ENCODE measurements at regions not wholly inside any gene's neighbourhood (a gene's known extent, or its start where the extent isn't known, plus 50 kb on each side); places are given as distances from the start of the nearest gene placed in this dataset.

- ATAC-seq (no peak), DNase-seq (no peak)
- no peak overlapping the region for H3K4me3 Mint-ChIP-seq
- no peak overlapping the region for H3K27ac Mint-ChIP-seq
- H3K9me3 Mint-ChIP-seq: peaks cover 16% of the 10 kb centered on the region
- no peaks in the 10 kb centered on the region for H3K4me1 Mint-ChIP-seq
- H3K36me3 Mint-ChIP-seq (ENCODE audit: low read depth): no peaks in the 10 kb centered on the region
- H3K27me3 Mint-ChIP-seq: no peaks in the 10 kb centered on the region
These were observed 1491.7 kb upstream of the RAG2 start for GRCh38 chr11:38089726-38090125.

- ATAC-seq: no peak
- Mint-ChIP-seq H3K27me3 (no peaks in the 10 kb centered on the region), H3K36me3 (ENCODE audit: low read depth) (no peaks in the 10 kb centered on the region), H3K9me3 (peaks cover 5% of the 10 kb centered on the region), H3K4me1 (no peaks in the 10 kb centered on the region), H3K27ac (no peak overlapping the region), H3K4me3 (no peak overlapping the region)
- DNase-seq: no peak
These were observed 1462.9 kb upstream of the RAG2 start for GRCh38 chr11:38060920-38061319.

- no peaks in the 10 kb centered on the region for H3K36me3 Mint-ChIP-seq (ENCODE audit: low read depth)
- no peak overlapping the region for H3K4me3 Mint-ChIP-seq
- DNase-seq (no peak), ATAC-seq (no peak)
- H3K27ac Mint-ChIP-seq: no peak overlapping the region
- no peaks in the 10 kb centered on the region for H3K4me1 Mint-ChIP-seq
- no peaks in the 10 kb centered on the region for H3K27me3 Mint-ChIP-seq
- H3K9me3 Mint-ChIP-seq: peaks cover 5% of the 10 kb centered on the region
These were observed 1462.1 kb upstream of the RAG2 start for GRCh38 chr11:38060136-38060535.

GRCh38 chr11:38046571-38047135 lies 1448.6 kb upstream of the RAG2 start:
- Mint-ChIP-seq H3K4me1 (no peaks in the 10 kb centered on the region), H3K4me3 (no peak overlapping the region), H3K27ac (no peak overlapping the region), H3K9me3 (peaks cover 7% of the 10 kb centered on the region), H3K27me3 (no peaks in the 10 kb centered on the region), H3K36me3 (ENCODE audit: low read depth) (no peaks in the 10 kb centered on the region)
- no peak for DNase-seq
- ATAC-seq: no peak

- Mint-ChIP-seq H3K4me1 (no peaks in the 10 kb centered on the region), H3K36me3 (ENCODE audit: low read depth) (no peaks in the 10 kb centered on the region), H3K4me3 (no peak overlapping the region), H3K9me3 (no peaks in the 10 kb centered on the region), H3K27ac (no peak overlapping the region), H3K27me3 (no peaks in the 10 kb centered on the region)
- ATAC-seq (no peak), DNase-seq (no peak)
These were observed 1445.0 kb upstream of the RAG2 start for GRCh38 chr11:38043060-38043459.

- Mint-ChIP-seq H3K4me1 (no peaks in the 10 kb centered on the region), H3K9me3 (peaks cover 7% of the 10 kb centered on the region), H3K4me3 (no peak overlapping the region), H3K27me3 (no peaks in the 10 kb centered on the region), H3K36me3 (ENCODE audit: low read depth) (no peaks in the 10 kb centered on the region), H3K27ac (no peak overlapping the region)
- DNase-seq (no peak), ATAC-seq (no peak)
These were observed 1440.7 kb upstream of the RAG2 start for GRCh38 chr11:38038777-38039176.

GRCh38 chr11:38019072-38019775 lies 1421.2 kb upstream of the RAG2 start:
- no peak overlapping the region for H3K27ac Mint-ChIP-seq
- no peaks in the 10 kb centered on the region for H3K36me3 Mint-ChIP-seq (ENCODE audit: low read depth)
- no peaks in the 10 kb centered on the region for H3K27me3 Mint-ChIP-seq
- no peaks in the 10 kb centered on the region for H3K4me1 Mint-ChIP-seq
- peaks cover 28% of the 10 kb centered on the region for H3K9me3 Mint-ChIP-seq
- H3K4me3 Mint-ChIP-seq: no peak overlapping the region
- DNase-seq (no peak), ATAC-seq (no peak)

- Mint-ChIP-seq H3K27me3 (no peaks in the 10 kb centered on the region), H3K9me3 (peaks cover 10% of the 10 kb centered on the region), H3K4me1 (no peaks in the 10 kb centered on the region), H3K36me3 (ENCODE audit: low read depth) (no peaks in the 10 kb centered on the region), H3K4me3 (no peak overlapping the region), H3K27ac (no peak overlapping the region)
- no peak for ATAC-seq
- DNase-seq: no peak
These were observed 1416.4 kb upstream of the RAG2 start for GRCh38 chr11:38014405-38014804.

- Mint-ChIP-seq H3K36me3 (ENCODE audit: low read depth) (no peaks in the 10 kb centered on the region), H3K27ac (no peak overlapping the region), H3K4me1 (no peaks in the 10 kb centered on the region), H3K9me3 (peaks cover 7% of the 10 kb centered on the region), H3K4me3 (no peak overlapping the region), H3K27me3 (no peaks in the 10 kb centered on the region)
- no peak for ATAC-seq
- DNase-seq: no peak
These were observed 1415.1 kb upstream of the RAG2 start for GRCh38 chr11:38013157-38013556.

- DNase-seq: no peak
- ATAC-seq: no peak
These were observed 1413.5 kb upstream of the RAG2 start for GRCh38 chr11:38011496-38011895.

GRCh38 chr11:38009932-38010331 lies 1411.9 kb upstream of the RAG2 start:
- Mint-ChIP-seq H3K36me3 (ENCODE audit: low read depth) (peaks cover 2% of the 10 kb centered on the region), H3K27me3 (no peaks in the 10 kb centered on the region), H3K4me1 (no peaks in the 10 kb centered on the region), H3K9me3 (peaks cover 4% of the 10 kb centered on the region), H3K27ac (no peak overlapping the region), H3K4me3 (no peak overlapping the region)
- DNase-seq (no peak), ATAC-seq (no peak)

More at GRCh38 chr11:38011496-38011895, 1413.5 kb upstream of the RAG2 start:
- Mint-ChIP-seq H3K4me3 (no peak overlapping the region), H3K27ac (no peak overlapping the region), H3K4me1 (no peaks in the 10 kb centered on the region), H3K36me3 (ENCODE audit: low read depth) (no peaks in the 10 kb centered on the region), H3K9me3 (peaks cover 5% of the 10 kb centered on the region), H3K27me3 (no peaks in the 10 kb centered on the region)

GRCh38 chr11:38006466-38006865 lies 1408.4 kb upstream of the RAG2 start:
- H3K36me3 Mint-ChIP-seq (ENCODE audit: low read depth): peaks cover 2% of the 10 kb centered on the region
- ATAC-seq: no peak
- H3K4me1 Mint-ChIP-seq: no peaks in the 10 kb centered on the region
- no peak overlapping the region for H3K4me3 Mint-ChIP-seq
- H3K27ac Mint-ChIP-seq: no peak overlapping the region
- H3K27me3 Mint-ChIP-seq: no peaks in the 10 kb centered on the region
- DNase-seq: no peak
- H3K9me3 Mint-ChIP-seq: peaks cover 16% of the 10 kb centered on the region

GRCh38 chr11:38005597-38005996 lies 1407.6 kb upstream of the RAG2 start:
- Mint-ChIP-seq H3K9me3 (peaks cover 16% of the 10 kb centered on the region), H3K36me3 (ENCODE audit: low read depth) (peaks cover 2% of the 10 kb centered on the region), H3K4me3 (no peak overlapping the region), H3K27me3 (no peaks in the 10 kb centered on the region), H3K27ac (no peak overlapping the region), H3K4me1 (no peaks in the 10 kb centered on the region)
- ATAC-seq (no peak), DNase-seq (no peak)

- Mint-ChIP-seq H3K4me3 (no peak overlapping the region), H3K9me3 (peaks cover 8% of the 10 kb centered on the region), H3K27ac (no peak overlapping the region), H3K4me1 (no peaks in the 10 kb centered on the region), H3K27me3 (no peaks in the 10 kb centered on the region), H3K36me3 (ENCODE audit: low read depth) (no peaks in the 10 kb centered on the region)
- ATAC-seq (no peak), DNase-seq (no peak)
These were observed 1401.1 kb upstream of the RAG2 start for GRCh38 chr11:37999171-37999570.

- H3K36me3 Mint-ChIP-seq (ENCODE audit: low read depth): no peaks in the 10 kb centered on the region
- H3K4me1 Mint-ChIP-seq: no peaks in the 10 kb centered on the region
- H3K27ac Mint-ChIP-seq: no peak overlapping the region
- H3K4me3 Mint-ChIP-seq: no peak overlapping the region
- H3K9me3 Mint-ChIP-seq: no peaks in the 10 kb centered on the region
- H3K27me3 Mint-ChIP-seq: no peaks in the 10 kb centered on the region
- no peak for ATAC-seq
- DNase-seq: no peak
These were observed 1397.8 kb upstream of the RAG2 start for GRCh38 chr11:37995886-37996285.

- H3K4me1 Mint-ChIP-seq: no peaks in the 10 kb centered on the region
- DNase-seq: no peak
- no peaks in the 10 kb centered on the region for H3K27me3 Mint-ChIP-seq
- H3K9me3 Mint-ChIP-seq: peaks cover 3% of the 10 kb centered on the region
- ATAC-seq: no peak
- peaks cover 1% of the 10 kb centered on the region for H3K36me3 Mint-ChIP-seq (ENCODE audit: low read depth)
- H3K4me3 Mint-ChIP-seq: no peak overlapping the region
- H3K27ac Mint-ChIP-seq: no peak overlapping the region
These were observed 1390.0 kb upstream of the RAG2 start for GRCh38 chr11:37988031-37988430.
